ENCODE measurements at regions not wholly inside any gene's neighbourhood (a gene's known extent, or its start where the extent isn't known, plus 50 kb on each side); places are given as distances from the start of the nearest gene placed in this dataset.

DNA sequence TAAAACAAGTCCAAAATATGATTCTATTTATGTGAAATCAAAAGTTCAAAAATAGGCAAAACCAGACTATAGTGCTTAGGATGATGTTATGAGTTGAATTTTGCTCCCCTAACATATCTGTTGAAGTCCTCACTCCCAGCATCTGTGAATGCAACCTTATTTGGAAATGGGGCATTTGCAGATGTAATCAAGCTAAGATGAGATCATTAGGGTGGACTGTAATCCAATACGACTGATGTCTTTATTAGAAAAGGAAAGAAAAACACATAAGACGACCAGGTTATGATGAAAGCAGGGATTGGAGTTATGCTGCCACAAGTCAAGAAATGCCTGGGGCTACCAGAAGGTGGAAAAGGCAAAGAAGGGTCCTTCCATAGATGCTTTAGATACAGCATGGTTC lies 110.5 kb upstream of the CCDC39 start:
- H3K36me3 ChIP-seq (replicated peaks) = no peaks in the 10 kb centered on the region
- no peak overlapping the region for H3K27ac ChIP-seq
- no peak overlapping the region for H3K4me3 ChIP-seq (ENCODE audit: low read depth, low read length)
- TF ChIP-seq, protein P1, sequence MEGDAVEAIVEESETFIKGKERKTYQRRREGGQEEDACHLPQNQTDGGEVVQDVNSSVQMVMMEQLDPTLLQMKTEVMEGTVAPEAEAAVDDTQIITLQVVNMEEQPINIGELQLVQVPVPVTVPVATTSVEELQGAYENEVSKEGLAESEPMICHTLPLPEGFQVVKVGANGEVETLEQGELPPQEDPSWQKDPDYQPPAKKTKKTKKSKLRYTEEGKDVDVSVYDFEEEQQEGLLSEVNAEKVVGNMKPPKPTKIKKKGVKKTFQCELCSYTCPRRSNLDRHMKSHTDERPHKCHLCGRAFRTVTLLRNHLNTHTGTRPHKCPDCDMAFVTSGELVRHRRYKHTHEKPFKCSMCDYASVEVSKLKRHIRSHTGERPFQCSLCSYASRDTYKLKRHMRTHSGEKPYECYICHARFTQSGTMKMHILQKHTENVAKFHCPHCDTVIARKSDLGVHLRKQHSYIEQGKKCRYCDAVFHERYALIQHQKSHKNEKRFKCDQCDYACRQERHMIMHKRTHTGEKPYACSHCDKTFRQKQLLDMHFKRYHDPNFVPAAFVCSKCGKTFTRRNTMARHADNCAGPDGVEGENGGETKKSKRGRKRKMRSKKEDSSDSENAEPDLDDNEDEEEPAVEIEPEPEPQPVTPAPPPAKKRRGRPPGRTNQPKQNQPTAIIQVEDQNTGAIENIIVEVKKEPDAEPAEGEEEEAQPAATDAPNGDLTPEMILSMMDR (IDR thresholded peaks at IDR 0.05; ENCODE audit: low read depth, low read length, missing control alignments) = no peak
- DNase-seq = no peak
- in situ Hi-C loops (cut with HindIII; ENCODE audit: low pct_ligation_motif_present, low sequenced_read_pairs) = no loop called here
- H3K27me3 ChIP-seq (replicated peaks) = no peaks in the 10 kb centered on the region

DNA sequence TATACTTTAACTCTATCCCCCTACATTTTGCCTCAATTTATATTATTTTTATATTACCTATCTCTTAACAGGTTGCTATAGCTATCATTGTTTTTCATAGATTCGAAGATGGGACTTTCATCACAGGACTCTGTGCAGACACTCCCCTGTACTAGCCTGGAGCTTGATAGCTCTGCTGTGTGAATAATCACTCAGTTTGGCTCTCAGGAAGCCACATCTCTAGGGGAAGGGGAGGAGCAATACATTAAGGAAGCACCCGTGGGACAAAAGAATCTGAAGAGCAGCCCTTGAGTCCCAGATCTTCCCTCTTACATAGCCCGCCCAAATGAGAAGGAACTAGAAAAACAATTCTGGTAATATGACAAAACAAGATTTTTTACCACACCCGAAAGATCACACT lies 114.3 kb upstream of the FXR1 start:
- no peak overlapping the region for H3K4me3 ChIP-seq (ENCODE audit: low read depth, low read length)
- in situ Hi-C loops (cut with HindIII; ENCODE audit: low pct_ligation_motif_present, low sequenced_read_pairs) = no loop called here
- DNase-seq = no peak
- H3K27me3 ChIP-seq (replicated peaks) = no peaks in the 10 kb centered on the region
- TF ChIP-seq, protein P1 (IDR thresholded peaks at IDR 0.05; ENCODE audit: low read depth, low read length, missing control alignments) = no peak
- no peak overlapping the region for H3K27ac ChIP-seq
- no peaks in the 10 kb centered on the region for H3K36me3 ChIP-seq (replicated peaks)

DNA sequence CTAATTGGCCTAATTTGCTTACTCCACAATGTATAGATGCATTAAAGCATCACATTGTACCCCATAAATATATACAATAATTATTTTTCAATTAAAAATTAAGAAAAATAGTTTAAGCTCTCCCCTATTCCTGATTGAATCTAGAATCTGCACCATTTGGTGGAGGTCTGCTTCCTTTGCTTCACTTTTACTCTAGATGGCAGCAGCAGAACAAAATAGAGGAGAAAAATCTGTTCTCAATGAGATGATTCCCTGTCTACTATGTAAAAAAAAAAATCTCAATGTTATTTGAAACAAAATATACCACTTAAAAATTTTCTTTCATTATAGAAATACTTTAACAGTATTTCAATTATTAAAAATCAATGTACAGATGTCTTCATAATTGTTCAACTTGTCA lies 109.6 kb upstream of the FXR1 start:
- DNase-seq = peak; percentile 3
- H3K4me3 ChIP-seq (ENCODE audit: low read depth, low read length) = no peak overlapping the region
- H3K27ac ChIP-seq = no peak overlapping the region
- in situ Hi-C loops (cut with HindIII; ENCODE audit: low pct_ligation_motif_present, low sequenced_read_pairs) = no loop called here
- H3K27me3 ChIP-seq (replicated peaks) = no peaks in the 10 kb centered on the region
- TF ChIP-seq, protein P1 (IDR thresholded peaks at IDR 0.05; ENCODE audit: low read depth, low read length, missing control alignments) = peak; percentile 50
- no peaks in the 10 kb centered on the region for H3K36me3 ChIP-seq (replicated peaks)

DNA sequence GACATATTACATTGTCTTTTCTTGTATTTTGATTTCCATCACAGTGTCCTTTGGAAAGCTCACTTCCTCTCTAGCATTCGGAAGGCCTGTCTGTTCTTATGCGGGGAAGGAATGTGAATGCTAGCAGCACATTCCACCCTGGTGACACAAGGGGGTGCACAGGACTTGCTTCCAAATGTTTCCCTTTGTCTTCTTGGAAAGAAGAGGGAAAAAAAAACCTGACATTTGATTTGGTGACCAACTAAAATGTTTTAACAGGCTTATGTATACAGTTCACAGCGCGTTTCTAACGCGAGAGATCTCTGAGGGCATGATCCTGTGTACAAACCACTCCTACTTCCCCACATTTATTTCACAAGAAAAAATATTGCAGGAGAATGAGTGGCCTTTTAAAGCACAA lies 107.6 kb upstream of the FXR1 start:
- Histone ChIP-seq H3K27ac (no peak overlapping the region), H3K36me3 (replicated peaks) (no peaks in the 10 kb centered on the region), H3K4me3 (ENCODE audit: low read depth, low read length) (no peak overlapping the region), H3K27me3 (replicated peaks) (no peaks in the 10 kb centered on the region)
- TF ChIP-seq, protein P1 (IDR thresholded peaks at IDR 0.05; ENCODE audit: low read depth, low read length, missing control alignments) = peak; percentile 63
- in situ Hi-C loops (cut with HindIII; ENCODE audit: low pct_ligation_motif_present, low sequenced_read_pairs) = no loop called here
- DNase-seq = peak; percentile 37

DNA sequence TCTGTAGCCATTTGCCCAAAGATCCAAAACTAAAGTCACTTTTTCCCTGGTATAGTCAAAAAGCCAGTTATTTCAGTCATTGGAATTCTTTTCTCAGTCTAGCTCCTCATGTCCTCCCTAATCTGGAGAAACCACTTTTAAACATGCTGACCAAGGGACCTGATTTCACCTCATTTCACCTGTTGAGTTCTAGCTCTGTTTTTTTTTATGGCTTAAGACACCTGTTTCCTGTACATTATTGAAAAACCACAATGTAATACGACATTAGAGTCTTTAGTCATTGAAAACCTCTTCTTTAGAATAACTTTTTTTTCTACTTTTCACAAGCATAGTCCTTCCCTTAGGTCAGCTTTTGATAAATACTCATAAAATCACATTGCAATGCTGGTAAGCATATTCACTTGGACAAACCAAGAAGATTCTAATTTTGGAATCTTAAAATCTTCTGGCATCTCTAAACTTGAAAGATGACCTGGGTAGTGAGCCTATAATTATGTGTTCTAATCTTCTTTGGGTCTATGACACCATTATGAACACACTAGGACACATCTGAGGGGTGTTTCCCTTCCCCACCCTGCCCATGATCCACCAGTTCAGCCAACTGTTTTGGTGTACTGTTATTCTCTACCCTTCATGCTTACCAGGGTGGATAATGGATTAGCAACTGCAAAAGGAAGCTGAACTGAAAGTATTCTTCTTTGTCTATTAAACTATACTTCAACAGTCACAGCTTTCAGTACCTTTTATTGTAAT lies 103.5 kb upstream of the FXR1 start:
- Histone ChIP-seq H3K36me3 (replicated peaks) (no peaks in the 10 kb centered on the region), H3K4me3 (ENCODE audit: low read depth, low read length) (no peak overlapping the region), H3K27ac (no peak overlapping the region), H3K27me3 (replicated peaks) (no peaks in the 10 kb centered on the region)
- in situ Hi-C loops (cut with HindIII; ENCODE audit: low pct_ligation_motif_present, low sequenced_read_pairs) = no loop called here
- TF ChIP-seq, protein P1 (IDR thresholded peaks at IDR 0.05; ENCODE audit: low read depth, low read length, missing control alignments) = no peak
- no peak for DNase-seq

DNA sequence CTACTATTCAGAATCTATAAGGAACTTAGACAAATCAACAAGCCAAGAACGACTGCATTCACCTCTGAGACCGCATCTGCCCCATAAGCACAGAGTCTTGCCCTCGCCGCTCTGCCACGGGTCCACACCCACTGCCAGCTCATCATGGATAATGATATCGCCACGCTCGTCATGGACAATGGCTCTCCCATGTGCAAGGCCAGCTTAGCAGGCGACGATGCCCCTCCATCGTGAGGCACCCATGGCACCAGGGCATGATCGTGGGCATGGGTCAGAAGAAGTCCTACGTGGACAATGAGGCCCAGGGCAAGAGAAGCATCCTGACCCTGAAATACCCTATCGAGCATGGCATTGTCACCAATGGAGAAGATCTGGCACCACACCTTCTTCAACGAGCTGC lies 92.1 kb upstream of the FXR1 start:
- Histone ChIP-seq H3K4me3 (ENCODE audit: low read depth, low read length) (no peak overlapping the region), H3K27me3 (replicated peaks) (no peaks in the 10 kb centered on the region), H3K27ac (no peak overlapping the region), H3K36me3 (replicated peaks) (no peaks in the 10 kb centered on the region)
- no peak for DNase-seq
- in situ Hi-C loops (cut with HindIII; ENCODE audit: low pct_ligation_motif_present, low sequenced_read_pairs) = no loop called here
- TF ChIP-seq, protein P1 (IDR thresholded peaks at IDR 0.05; ENCODE audit: low read depth, low read length, missing control alignments) = no peak

All from brain microvascular endothelial cell (primary cell).